ENCODE measurements at regions not wholly inside any gene's neighbourhood (a gene's known extent, or its start where the extent isn't known, plus 50 kb on each side); places are given as distances from the start of the nearest gene placed in this dataset.

DNA sequence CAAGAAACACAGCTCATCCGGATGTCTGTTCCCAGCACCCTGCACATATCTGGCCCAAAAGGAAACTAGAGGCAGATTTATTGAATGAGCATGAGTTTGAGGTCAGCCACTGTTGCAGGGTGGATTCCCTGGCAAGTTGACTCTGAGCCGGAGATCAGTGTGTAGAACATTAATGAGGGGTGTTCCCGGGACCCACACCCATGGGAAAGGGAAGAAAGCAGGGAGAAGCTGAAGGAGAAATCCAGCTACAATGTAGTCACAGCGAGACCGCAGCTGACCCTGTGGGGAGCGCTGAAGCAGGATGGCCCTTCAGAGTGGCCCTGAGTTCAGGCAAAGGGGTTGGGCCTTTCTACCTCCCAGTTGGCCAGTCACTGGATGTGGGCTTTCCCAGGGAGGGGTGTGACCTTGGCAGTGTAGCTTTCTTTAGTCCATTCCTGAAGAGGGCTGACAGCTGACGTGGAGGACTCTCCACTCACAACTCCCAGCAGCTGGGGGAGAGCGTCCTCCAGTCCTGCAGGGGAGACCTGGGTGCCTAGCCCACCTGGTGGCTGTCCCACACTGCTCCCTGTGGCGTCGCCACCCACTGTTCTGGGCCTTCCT, 324.2 kb upstream of the ZMIZ1 start:
- Histone ChIP-seq H3K9me3 (no peaks in the 10 kb centered on the region), H3K4me3 (no peak overlapping the region), H3K4me1 (peaks cover 4 to 26% of the 10 kb centered on the region in 2 donors), H3K27ac (no peak overlapping the region), H3K36me3 (no peaks in the 10 kb centered on the region), H3K27me3 (no peaks in the 10 kb centered on the region)
- TF ChIP-seq, protein P1, sequence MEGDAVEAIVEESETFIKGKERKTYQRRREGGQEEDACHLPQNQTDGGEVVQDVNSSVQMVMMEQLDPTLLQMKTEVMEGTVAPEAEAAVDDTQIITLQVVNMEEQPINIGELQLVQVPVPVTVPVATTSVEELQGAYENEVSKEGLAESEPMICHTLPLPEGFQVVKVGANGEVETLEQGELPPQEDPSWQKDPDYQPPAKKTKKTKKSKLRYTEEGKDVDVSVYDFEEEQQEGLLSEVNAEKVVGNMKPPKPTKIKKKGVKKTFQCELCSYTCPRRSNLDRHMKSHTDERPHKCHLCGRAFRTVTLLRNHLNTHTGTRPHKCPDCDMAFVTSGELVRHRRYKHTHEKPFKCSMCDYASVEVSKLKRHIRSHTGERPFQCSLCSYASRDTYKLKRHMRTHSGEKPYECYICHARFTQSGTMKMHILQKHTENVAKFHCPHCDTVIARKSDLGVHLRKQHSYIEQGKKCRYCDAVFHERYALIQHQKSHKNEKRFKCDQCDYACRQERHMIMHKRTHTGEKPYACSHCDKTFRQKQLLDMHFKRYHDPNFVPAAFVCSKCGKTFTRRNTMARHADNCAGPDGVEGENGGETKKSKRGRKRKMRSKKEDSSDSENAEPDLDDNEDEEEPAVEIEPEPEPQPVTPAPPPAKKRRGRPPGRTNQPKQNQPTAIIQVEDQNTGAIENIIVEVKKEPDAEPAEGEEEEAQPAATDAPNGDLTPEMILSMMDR (IDR thresholded peaks at IDR 0.05), result no peak
- intact Hi-C loops (cut with DNase I), result no loop called here
- DNase-seq (no peak), ATAC-seq (peak; percentile 74)

DNA sequence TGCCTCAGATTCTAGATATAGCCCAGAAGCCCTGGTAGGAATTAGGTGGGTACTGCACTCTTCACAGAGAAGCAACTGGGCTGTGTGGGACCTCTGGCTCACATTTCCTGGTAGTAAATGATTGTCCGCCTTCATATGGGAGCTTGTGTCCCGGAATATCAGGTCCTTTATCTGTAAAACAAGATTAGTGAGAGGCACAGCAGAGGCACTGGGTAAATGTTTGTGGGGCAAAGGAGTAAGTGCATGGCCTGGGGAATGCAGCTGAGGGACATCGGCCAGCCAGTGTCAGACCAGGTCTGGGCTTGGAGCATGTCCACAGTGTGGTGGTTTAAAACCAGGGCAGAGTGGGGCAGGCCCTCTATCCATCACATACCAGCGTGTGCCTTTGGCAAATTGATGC, 323.3 kb upstream of the ZMIZ1 start:
- Histone ChIP-seq H3K27me3 (no peaks in the 10 kb centered on the region), H3K9me3 (no peaks in the 10 kb centered on the region), H3K4me1 (peaks cover 4 to 26% of the 10 kb centered on the region in 2 donors), H3K36me3 (no peaks in the 10 kb centered on the region), H3K27ac (no peak overlapping the region), H3K4me3 (no peak overlapping the region)
- ATAC-seq, result no peak
- intact Hi-C loops (cut with DNase I), result no loop called here
- DNase-seq, result no peak
- TF ChIP-seq, protein P1 (IDR thresholded peaks at IDR 0.05), result no peak

DNA sequence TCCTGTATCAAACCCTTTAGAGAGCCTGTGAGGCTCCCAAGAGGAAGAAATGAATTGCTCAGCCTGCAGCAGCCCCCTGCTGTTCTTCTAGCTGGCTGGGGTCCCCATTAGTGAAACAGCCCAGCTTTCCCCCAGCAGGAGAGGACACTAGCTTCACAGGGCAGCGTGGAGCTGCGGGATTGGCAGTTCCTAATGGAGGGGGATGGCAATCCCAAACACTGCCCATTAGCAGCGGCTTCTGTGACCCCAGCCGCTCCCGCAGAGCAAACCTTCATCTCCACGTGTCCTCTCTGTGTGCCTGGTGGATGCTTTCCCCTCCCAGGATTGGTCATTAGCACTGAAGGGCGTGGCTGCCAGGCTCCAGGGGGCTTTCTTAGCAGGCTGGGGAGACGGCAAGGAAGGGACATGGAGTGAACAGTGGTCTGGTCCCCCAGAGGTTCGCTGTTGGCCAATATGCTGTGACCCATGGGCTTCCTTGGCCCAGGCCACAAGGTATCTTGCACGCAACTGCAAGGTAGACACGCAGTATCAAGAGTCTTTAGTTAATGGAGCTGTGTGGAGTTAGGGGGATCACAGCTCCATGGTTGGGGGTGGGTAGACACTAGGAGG, 322.5 kb upstream of the ZMIZ1 start:
- ATAC-seq, result no peak
- H3K4me3 ChIP-seq, result no peak overlapping the region
- intact Hi-C loops (cut with DNase I), result no loop called here

DNA sequence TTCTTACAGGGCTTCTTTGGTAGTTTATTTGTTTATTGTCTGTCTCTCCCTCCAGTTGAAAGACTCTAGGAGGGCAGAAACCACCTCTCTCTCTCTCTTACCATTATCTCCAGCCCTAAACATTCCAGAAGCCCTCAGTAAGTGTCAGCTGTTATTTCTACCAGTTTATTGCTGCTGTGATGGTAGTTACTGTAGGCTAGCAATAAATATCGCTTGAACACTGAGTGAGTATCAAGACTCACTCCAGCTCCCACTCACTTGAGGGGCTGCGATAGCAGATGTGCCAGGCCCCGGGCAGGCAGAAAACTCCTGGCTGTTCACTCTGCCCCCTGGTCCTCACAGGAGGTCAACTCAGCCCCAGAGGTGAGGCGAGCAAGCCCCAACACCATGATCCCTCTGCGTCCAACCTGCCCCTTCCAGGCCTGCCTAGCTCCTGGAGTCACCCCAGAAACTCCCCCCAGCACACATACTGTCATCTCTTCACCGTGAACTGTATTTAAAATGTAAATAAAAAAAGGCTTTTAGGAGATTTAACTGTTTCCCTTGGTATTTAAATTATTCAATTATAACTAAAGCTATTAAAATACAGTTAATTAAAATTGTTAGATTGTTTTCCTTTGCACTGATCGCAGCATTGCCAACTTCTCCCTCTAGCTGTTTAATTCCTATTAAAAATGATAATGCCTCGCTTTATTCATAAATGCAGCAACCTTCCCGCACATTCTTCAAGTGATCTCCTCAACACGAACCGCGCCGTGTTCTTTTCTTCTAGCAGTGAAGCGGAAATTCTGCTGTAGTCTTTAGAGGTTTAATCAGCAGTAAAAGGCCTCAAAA, 321.1 kb upstream of the ZMIZ1 start:
- Histone ChIP-seq H3K27me3 (no peaks in the 10 kb centered on the region), H3K36me3 (no peaks in the 10 kb centered on the region), H3K4me1 (peaks cover 4 to 16% of the 10 kb centered on the region in 2 donors), H3K4me3 (no peak overlapping the region), H3K27ac (no peak overlapping the region), H3K9me3 (no peaks in the 10 kb centered on the region)
- TF ChIP-seq, protein P1 (IDR thresholded peaks at IDR 0.05), result no peak
- DNase-seq (no peak), ATAC-seq (no peak)
- intact Hi-C loops (cut with DNase I), result no loop called here

More for the DNA sequence above, 322.5 kb upstream of the ZMIZ1 start:
- H3K4me1 ChIP-seq, result peaks cover 4 to 23% of the 10 kb centered on the region in 2 donors
- no peaks in the 10 kb centered on the region for H3K9me3 ChIP-seq
- no peaks in the 10 kb centered on the region for H3K27me3 ChIP-seq
- TF ChIP-seq, protein P1 (IDR thresholded peaks at IDR 0.05), result no peak
- no peaks in the 10 kb centered on the region for H3K36me3 ChIP-seq
- H3K27ac ChIP-seq, result no peak overlapping the region
- DNase-seq, result no peak

DNA sequence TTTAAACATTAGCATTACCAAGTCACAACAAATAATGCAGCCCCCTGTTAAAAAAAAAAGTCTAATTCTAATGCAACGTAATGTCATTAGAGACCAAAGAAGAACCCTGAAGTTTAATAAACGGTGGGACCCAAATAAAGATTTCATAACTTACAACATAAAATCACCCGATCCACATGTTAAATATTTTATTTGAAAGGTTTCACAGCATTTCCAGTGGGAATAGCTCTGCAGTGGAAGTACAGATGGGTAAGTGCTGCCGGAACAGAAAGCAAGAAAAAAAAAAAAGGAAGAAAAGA, 320.6 kb upstream of the ZMIZ1 start:
- no peak overlapping the region for H3K27ac ChIP-seq
- intact Hi-C loops (cut with DNase I), result no loop called here
- H3K4me1 ChIP-seq, result peaks cover 4 to 10% of the 10 kb centered on the region in 2 donors
- TF ChIP-seq, protein P1 (IDR thresholded peaks at IDR 0.05), result no peak
- DNase-seq (no peak), ATAC-seq (no peak)
- no peaks in the 10 kb centered on the region for H3K27me3 ChIP-seq
- H3K36me3 ChIP-seq, result no peaks in the 10 kb centered on the region
- H3K4me3 ChIP-seq, result no peak overlapping the region
- no peaks in the 10 kb centered on the region for H3K9me3 ChIP-seq

All from left lung (tissue), 4 donors.